Colon (tissue), 2 donors: ENCODE measurements at regions not wholly inside any gene's neighbourhood (a gene's known extent, or its start where the extent isn't known, plus 50 kb on each side); places are given as distances from the start of the nearest gene placed in this dataset.

Experiments used
- FAIRE-seq: peaks from 2 replicates; lab custom pipeline; 2012; peaks lifted over from hg19 to GRCh38; lab: Jason Lieb, UNC
- donor health status: control.
- donor health status: control.

- FAIRE-seq, result no peak
Measured at GRCh38 chr4:123939621-123940020, 543.0 kb downstream of the SPRY1 start.

- no peak for FAIRE-seq
Measured at GRCh38 chr4:123940604-123941003, 544.0 kb downstream of the SPRY1 start.

DNA sequence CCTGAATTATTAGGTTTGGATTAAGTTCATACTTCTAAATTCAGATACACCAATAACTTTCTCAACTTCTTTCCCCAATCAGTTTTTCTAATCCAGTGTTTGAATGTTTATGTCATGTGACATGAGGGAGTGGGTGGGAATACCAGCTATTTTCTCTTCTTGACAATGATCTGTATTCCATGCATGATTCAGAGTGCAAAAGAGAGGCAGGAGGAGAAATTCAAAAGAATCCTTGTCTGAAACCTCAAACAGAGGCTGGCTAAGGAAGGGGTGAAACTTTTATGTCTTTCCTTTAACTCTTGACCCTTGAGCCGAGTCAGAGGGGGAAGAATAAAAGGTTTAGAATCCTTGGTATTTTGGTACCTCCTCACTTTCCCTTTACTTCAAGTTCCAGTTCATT lies 544.7 kb downstream of the SPRY1 start:
- no peak for FAIRE-seq

DNA sequence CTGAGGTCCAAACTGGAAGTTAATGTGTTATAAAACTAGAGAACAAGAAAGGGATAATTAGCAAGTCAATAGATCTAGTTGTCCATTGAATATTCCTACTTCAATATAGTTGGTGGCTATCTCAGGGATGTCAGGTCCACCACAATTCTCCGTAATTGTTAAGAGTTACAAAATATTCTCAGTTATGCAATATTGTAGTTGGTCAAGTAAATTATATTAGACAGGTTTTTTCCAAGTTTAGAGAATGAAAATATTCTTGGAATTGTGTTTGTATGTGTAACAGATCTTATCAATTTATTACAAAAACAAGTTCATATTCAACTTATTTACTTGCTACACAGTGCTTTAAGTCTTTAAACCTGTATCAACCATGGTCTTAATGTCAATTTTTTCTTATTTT lies 547.4 kb downstream of the SPRY1 start:
- FAIRE-seq, result no peak

DNA sequence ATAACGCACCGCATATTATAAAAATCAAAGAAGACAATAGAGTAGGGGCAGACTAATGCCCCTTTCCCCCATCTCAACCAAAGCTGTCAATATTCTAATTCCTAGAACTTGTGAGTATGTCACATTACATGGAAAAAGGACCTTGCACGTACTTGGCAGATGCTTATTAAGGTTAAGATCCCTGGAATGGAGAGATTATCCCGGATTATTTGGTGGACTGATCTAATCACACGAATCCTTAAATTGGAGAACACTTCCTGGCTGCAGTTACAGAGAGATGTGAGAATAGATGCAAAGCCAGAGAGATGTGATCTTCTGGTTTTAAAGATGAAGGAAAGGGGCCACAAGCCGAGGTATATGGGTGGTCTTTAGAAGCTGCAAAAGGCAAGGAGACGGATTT lies 548.7 kb downstream of the SPRY1 start:
- no peak for FAIRE-seq

DNA sequence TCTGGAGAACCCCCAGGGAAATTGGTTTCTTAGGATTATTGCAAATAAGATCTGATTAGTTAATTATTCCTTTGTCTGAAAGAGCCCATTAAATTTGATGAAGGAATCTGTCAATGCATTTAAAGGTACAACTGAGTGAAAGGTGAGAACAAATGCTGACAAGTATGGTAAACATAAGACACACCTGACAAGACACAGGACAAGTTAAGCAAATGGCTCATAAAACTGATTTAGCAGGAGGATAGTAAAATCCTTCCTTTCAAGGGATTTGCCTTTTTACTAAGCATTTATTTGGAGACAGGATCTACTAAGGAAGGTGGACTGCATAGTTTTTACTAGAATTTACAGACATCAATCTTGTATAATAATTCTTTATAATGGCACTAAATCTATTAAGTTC lies 553.9 kb downstream of the SPRY1 start:
- no peak for FAIRE-seq

GRCh38 chr4:123952530-123953274 lies 556.1 kb downstream of the SPRY1 start:
- FAIRE-seq, result no peak

- FAIRE-seq, result no peak
Measured at GRCh38 chr4:123953566-123953965, 557.0 kb downstream of the SPRY1 start.

GRCh38 chr4:123954220-123954619 lies 557.6 kb downstream of the SPRY1 start:
- FAIRE-seq, result no peak

DNA sequence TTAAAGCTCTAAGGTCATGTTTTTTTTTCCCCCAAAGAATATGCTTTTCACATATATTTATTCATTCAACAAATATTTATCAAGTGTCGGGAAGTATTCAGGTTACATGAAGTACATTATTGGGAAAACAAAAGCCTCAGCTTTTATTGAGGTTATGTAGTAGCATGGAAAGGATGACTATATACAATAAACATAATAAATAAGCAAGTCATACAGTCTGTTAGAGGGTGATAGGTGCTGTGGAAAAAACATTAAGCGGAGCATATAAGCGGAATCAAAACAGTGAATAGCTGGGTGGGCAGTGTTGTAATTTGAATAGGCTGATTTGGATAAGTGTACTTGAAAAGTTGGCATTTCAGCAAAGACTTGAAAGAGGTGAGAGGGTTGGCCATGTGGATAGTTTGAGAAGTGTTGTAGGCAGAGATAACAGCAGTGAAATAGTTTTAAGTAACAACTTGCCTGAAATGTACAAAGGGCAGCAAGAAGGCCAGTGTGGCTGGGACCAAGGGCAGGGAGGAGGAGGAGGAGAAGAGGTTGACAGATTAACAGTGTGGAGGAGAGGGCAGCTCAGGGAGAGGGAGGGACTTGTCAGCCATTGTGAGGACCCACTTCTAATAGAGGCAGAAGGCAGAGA lies 558.7 kb downstream of the SPRY1 start:
- no peak for FAIRE-seq

DNA sequence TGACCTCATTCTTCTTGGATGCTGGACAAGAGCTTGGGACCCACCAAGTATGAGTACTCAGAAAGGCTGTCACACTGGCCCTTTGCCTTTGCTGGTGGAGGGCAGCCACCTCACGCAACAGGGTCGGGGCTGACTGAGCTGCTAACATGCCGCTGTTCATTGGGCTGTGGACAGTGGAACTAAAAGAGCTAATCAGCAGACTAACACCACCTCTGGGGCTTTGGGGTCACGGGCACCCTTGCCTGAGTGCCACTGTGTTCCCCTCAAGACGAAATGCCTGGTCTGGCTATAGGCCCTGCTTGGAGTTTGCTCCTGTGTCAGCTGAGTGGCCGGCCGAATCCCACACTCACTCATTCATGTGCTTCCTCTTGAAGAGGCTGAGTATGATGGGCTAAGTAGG lies 559.6 kb downstream of the SPRY1 start:
- no peak for FAIRE-seq

DNA sequence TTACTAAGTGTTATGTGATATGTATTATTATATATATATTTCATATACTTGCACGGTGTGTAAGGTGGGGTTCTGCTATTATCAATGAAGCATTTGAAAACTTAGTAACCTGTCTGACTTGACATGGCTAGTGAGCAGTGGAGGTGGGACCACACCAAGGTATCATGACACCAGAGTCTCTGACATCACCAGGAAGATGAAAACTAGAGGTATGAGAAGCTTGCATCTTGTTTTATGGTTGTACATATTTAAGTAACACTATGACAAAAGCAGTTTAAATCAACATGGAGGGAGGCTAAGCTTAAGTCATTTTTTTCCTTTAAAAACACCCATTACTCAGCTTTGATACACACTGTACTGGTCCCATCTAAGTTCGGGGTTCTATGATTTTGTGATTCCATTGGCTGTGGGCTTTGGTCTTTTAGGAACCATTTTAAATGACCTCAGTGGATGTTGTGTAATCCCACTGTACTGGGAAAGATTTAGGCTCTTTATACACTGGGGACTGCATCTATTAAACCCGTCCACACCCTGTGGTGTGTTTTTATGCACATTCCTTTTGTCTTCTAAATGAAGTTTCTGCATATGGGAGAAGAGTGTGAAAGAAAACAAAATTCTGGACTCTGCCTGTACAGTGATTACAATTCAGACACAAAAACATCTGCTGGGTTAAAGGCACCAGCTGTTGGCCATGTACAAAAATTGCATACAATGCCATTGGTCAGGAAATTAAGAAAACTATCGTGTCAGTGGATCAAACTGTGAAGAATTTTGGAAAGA lies 570.6 kb downstream of the SPRY1 start:
- no peak for FAIRE-seq

DNA sequence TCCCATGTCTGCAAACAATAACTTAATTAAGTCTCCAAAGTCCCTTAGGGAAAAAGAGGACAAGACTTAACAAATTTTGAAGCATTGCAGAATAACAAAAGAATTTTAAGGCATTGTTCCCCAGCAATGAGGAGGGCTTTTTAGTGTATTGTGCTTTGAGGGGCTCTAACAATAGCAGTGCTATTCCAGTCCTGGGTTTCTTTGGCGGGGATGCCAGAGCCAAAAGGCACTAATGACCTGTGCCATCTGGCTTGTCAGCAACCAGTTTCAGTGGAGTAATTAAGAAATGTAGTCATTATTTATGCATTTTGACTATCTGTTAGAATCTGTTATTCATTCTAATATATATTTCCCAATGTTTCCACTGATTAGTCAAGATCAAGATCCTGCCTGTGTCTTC lies 575.4 kb downstream of the SPRY1 start:
- no peak for FAIRE-seq

DNA sequence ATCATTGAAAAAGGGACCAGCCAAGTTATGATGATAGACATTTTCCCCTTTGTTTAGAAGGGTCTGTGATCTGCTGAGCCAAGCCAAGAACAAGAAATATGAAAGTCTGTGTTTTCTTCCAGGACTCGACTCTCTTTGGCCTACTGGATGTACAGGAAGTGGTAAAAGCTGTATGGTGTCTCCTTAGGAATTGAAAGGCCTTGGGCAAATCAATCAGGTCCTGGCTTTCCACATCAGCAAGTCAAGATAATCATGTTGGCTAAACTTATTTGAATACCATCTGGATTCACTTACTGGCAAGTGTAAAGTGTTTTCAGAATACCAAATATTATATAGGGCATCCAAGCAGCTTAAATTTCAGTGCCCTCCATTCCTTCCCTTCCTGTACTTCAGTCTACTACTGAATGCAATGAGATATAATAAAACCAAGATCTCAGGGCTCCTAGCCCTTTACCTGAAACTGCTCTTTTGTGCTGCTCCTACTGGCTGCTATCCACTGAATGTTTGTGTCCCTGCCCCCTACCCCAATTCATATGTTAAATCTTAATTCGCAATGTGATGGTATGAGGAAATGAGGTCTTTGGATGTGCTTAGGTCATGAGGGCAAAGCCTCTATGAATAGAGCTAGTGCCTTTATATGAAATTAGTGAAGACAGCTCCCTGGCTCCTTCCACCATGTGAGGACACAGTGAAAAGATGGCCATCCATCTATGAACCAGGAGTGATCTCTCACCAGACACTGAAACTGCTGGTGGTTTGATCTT lies 578.0 kb downstream of the SPRY1 start:
- no peak for FAIRE-seq

DNA sequence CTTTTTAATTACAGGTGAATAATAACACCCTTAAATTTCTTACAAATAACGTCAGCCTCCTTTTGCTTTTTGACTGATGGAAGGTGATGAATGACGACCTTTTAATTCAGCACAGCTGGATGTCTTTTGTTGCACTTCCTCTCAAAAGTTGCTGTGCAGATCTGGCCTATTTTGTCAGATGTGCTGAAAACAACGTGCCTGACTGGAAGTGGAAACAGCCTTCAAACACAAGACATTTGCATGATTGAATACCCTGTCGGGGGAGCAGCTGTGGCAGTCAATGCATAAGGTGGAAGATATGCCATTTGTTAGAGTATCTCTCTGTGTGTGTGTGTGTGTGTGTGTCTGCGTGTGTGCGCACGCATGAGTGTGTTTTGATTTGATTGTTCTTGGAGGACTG lies 579.7 kb downstream of the SPRY1 start:
- FAIRE-seq, result no peak

DNA sequence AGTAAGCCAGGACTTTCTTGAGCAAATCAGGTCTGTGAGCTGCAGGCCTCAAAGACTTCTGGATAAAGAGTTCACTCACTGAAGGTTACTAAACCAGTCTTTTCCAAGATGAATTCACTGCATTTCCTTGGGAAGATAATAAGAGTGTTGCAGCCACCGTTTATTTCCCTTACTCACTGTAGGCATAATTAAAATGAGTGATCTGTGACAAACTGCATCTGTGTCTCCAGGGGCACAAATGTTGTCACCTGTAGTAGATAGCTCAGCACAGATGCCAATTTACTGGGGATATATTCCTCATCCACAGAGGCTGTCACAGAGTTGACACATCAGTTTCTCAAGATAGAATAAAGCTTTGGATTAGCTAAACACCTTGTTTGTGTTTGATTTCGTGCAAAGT lies 580.2 kb downstream of the SPRY1 start:
- no peak for FAIRE-seq

DNA sequence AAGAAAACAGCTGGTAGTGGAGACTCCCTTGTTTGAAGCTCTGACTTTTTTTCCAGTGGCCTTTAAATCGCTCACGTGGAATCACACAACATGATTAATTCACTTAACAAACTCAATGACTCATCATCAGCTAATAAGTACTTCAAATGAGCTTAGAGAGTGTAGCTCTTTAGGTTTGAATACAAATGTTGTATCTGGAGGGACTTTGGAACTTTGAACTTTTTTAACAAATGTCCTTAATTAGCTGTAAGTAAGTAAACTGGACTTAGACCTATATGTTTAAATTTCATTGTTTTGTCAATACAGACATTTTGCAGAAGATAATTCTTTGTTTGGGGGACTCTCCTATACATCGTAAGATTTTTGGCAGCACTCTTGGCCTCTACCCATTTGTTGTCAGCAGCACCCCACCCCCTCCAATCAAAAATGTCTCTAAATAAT lies 581.1 kb downstream of the SPRY1 start:
- no peak for FAIRE-seq

- no peak for FAIRE-seq
Measured at GRCh38 chr4:123978637-123979036, 582.0 kb downstream of the SPRY1 start.

- FAIRE-seq, result no peak
Measured at GRCh38 chr4:123980736-123981300, 584.2 kb downstream of the SPRY1 start.

- FAIRE-seq, result no peak
Measured at GRCh38 chr4:123984886-123985285, 588.3 kb downstream of the SPRY1 start.

- no peak for FAIRE-seq
Measured at GRCh38 chr4:123986268-123986798, 589.7 kb downstream of the SPRY1 start.

DNA sequence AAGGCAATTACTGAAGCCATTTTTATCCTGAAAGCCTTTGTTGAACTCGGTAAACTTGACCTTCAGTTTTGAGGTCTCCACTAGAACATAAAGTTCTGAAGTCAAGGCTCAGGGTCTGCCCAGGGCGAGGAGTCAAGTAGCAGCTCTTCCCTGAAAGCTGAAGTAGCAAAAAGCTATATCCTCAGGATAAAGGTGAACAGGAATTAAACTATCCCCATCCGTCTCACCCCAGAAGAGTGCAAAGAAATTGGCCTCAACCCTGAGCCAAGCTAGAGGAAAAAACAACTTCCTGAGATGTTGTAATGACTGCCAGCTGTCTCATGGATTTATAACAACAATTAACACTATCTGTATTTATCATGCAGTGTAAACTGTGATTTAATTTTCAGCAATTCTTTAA lies 590.8 kb downstream of the SPRY1 start:
- no peak for FAIRE-seq
